Muscle of arm (tissue), 1 donor: ENCODE measurements at regions not wholly inside any gene's neighbourhood (a gene's known extent, or its start where the extent isn't known, plus 50 kb on each side); places are given as distances from the start of the nearest gene placed in this dataset.

ENCODE experiments used
- DNase-seq: peaks from one replicate; pipeline ENCODE4 v3.0.0-alpha.2; 2013

- DNase-seq: no peak
Observed at GRCh38 chr14:85463512-85463911, 66.4 kb upstream of the FLRT2 start.

GRCh38 chr14:85464135-85464895, 65.6 kb upstream of the FLRT2 start:
- DNase-seq: no peak

DNA sequence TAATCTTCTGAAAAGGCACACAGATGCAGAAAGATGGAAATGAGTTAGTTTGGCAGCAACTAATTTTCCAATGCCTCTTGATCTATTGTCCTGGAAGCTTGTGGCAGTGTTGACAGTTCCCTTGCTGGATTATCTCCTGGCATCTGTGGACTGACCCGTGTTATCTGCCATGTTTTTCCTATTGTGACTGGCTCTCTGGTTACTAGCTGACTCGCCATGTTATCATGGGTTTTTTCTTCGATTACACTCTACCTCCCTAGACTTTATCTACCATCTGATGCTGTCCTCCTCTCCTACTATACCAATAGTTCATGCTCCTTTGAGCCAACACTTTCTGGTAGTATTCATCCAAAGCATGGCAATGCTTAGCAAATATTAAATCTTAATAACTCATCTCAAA, 63.3 kb upstream of the FLRT2 start:
- no peak for DNase-seq

- no peak for DNase-seq
Observed at GRCh38 chr14:85468816-85469215, 61.1 kb upstream of the FLRT2 start.

DNA sequence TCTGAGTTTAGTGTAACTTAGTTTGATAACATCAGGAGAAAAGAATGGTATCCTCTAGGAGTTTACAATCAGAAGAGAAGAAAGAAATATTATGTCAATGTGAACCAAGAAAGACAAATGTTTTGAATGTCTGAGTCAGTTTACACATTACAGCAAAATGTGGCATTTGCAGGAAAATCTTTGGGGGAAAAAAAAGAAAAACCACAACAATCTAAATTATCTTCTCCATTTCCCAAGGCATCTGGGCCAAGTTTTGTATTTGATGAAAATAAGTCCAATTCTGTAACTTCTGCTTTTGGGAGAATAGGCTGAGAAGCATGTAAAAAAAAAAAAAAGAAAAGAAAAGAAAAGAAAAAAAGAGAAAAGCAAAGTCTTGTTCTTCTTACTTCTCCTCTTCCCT, 58.8 kb upstream of the FLRT2 start:
- DNase-seq: no peak

DNA sequence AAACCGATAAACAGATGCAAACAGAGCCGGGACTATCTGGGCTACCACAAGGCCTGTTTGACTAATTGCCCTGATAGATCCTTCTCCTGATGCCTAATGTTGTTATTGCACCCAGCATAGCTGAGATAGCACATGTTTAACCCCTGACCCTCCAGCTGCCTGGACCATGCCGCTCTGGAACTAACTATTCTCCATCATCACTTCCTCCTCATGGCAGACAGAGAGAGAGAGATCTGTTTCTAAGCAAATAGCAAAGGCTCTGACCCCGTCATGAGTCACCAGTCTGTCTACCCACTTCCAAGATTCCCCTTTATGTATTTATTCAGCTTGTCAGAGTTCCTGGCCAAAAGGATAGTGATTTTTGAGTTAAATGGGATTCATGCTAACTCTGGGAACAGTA, 58.2 kb upstream of the FLRT2 start:
- no peak for DNase-seq

- no peak for DNase-seq
Observed at GRCh38 chr14:85474431-85474830, 55.5 kb upstream of the FLRT2 start.

DNA sequence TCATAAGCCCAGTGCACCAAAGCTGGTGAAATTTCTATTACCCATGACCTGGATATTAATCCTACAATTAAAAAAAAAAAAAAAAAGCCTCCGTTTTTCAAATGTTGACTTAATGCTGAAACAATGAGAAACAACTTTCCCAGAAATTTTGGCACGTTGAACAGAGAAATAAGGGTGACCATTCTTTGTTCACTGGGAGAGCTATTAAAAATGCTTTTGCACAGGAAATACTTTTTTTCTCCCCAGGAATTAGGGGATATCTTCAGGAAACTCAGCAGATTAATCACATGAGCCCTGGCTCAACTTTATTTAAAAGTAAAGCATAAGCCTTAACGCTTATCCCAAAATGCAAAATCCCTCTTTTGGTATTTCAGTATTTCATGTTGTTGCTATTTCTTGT, 54.8 kb upstream of the FLRT2 start:
- no peak for DNase-seq

GRCh38 chr14:85479306-85479705, 50.6 kb upstream of the FLRT2 start:
- no peak for DNase-seq

- DNase-seq: no peak
Observed at GRCh38 chr14:85479771-85480170, 50.2 kb upstream of the FLRT2 start.
